IMR-90 (cell line): ENCODE measurements at regions not wholly inside any gene's neighbourhood (a gene's known extent, or its start where the extent isn't known, plus 50 kb on each side); places are given as distances from the start of the nearest gene placed in this dataset.

Experiments used
- CTCF ChIP-seq: conservative IDR thresholded peaks from 2 replicates; pipeline ENCODE4 v1.5.1; 2012; ENCODE audit warnings: mild to moderate bottlenecking, low read depth, low read length, improper control_type of control experiment
- MAFK ChIP-seq: IDR thresholded peaks from 2 replicates; pipeline ENCODE4 v1.6.1; 2012; ENCODE audit warnings: low read depth, low read length, improper control_type of control experiment

- TF ChIP-seq MAFK (no peak), CTCF (no peak)
These were observed 453.6 kb downstream of the CENPC start for GRCh38 chr4:67091673-67092072.
